GOT3 (cell line): ENCODE measurements at regions not wholly inside any gene's neighbourhood (a gene's known extent, or its start where the extent isn't known, plus 50 kb on each side); places are given as distances from the start of the nearest gene placed in this dataset.
"Not testable (repeated sequence)": the region's sequence is repeated elsewhere in the genome, so short reads cannot be mapped to it uniquely, and the experiment has no call there.

Source experiments
- DNase-seq: peaks from one replicate; lab custom pipeline; 2025; ENCODE audit warnings: mixed read lengths; lab: John Stamatoyannopoulos, UW

- DNase-seq, result no peak
Observed at GRCh38 chr2:49318531-49318930, 164.2 kb upstream of the FSHR start.

DNA sequence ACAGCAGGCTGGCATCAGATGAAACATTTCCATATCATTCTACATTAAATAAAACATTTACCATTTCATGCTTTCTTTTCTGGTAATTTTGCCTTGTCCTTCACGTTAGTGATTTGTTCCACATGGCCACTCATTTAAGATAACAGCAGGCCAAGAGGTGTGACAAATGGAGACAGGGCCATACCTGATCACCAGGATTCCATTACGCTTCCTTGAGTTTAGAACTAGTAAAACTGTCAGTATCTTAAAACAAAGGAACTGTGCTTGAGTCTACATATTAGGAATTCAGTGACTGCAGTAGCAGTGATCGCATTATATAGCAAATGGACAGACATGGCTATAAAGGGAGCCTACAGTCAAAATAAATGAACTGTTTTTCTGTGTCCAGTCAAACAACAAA, 155.1 kb upstream of the FSHR start:
- no peak for DNase-seq

- DNase-seq, result no peak
Observed at GRCh38 chr2:49306925-49307324, 152.6 kb upstream of the FSHR start.

DNA sequence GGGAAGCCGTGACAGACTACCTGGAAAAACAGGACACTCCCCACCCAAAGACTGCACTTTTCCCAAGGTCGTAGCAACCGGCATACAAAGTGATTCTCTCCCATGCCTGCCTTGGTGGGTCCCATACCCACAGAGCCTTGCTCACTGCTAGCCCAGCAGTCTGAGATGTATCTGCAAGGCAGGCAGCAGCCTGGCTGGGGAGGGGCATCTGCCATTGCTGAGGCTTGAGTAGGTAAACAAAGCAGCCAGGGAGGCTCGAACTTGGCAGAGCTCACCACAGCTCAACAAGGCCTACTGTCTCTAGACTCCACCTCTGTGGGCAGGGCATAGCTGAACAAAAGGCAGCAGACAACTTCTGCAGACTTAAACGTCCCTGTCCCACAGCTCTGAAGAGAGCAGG, 144.4 kb upstream of the FSHR start:
- DNase-seq, result not testable (repeated sequence)

GRCh38 chr2:49298230-49298629, 143.9 kb upstream of the FSHR start:
- no peak for DNase-seq

DNA sequence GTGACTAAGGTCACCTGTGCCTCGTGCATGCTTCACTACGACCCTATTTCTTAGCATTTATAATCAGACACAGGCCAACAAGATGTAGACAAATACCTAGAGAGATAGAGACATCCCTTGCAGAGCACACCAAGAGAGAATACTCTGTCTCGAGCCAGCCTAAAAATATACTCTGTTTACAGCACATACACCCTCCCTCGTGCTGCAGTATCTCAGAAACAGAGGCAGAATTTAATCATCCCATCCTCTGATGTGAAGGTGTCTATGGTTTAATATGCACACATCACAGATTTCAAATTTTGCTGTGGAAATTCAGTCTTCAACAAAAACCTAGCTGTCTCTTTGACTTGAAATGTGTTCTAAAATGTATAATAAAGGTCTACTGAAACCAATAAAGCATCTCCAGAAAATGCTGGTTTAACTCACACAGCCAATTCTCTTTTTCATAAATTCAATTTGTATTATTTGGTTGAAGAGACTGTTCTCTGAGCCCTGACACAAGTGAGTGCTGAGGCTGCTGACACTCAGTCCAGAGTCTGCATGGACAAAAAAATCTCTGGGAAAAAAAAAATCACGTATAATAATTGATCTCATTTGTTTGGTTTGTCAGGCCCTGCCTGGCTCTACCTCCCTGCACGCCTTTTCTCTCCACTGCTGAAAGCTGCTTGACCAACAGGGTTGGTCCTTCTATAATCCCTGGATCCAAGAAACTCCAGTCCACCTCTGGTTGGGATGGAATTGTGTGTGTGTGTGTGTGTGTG, 142.0 kb upstream of the FSHR start:
- DNase-seq, result no peak

DNA sequence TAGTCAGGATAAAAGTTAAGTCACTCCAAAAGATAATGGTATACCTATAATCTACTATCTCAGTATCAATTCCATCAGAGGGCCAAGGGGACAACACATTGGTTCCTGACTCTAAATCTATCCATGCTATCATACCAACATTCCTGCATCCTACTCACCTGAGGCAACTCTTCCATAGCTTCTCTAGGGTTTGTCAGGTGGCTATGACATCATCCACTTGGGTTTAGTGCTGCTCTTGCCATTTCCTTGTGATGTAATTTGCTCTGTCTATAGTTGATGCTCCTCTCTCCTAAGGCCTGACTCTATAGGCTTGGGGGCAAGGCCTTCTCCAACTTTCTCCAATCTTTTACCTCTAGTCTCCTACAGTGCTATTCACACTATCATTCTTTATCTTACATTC, 139.9 kb upstream of the FSHR start:
- no peak for DNase-seq

GRCh38 chr2:49291619-49292018, 137.3 kb upstream of the FSHR start:
- DNase-seq, result no peak

DNA sequence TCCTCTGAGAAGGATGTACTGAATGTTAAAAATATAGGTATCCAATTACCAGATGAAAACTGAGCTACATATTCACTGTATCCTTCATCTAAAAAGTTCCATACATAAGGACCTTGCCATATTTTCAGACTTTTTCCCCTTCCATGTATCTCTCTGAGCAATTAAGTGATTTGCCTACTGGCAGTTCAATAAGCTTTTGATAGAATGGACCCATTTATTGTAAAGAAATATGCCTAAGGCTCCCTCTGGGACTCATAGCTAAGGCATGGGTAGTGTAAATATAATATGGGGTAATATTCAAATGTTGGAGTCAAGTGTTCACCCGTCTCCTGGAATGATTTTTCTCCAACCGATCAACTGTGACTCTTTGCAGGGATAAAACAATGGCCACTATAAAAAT, 135.4 kb upstream of the FSHR start:
- DNase-seq, result no peak

GRCh38 chr2:49288902-49289700, 134.8 kb upstream of the FSHR start:
- DNase-seq, result no peak

- DNase-seq, result no peak
Observed at GRCh38 chr2:49288113-49288705, 133.9 kb upstream of the FSHR start.

- DNase-seq, result no peak
Observed at GRCh38 chr2:49286726-49287125, 132.4 kb upstream of the FSHR start.

DNA sequence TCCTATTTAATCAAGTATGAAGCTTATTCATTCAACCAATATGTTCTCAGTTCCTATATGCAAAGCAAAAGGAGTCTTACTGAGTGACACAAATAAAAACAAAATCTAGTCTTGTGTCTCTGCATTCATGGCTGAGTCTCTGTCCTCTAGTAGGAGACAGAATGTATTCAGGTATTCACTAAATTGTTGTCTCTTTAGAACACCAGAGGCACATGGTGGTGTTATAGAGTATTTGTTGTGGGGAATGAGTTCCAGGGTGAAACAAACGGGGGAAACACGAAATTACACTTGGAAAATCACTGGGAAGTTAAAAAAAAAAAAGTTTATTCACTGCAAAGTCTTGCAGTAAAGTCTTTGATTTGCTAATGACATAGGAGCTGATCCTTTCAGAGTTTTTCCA, 131.7 kb upstream of the FSHR start:
- DNase-seq, result no peak

DNA sequence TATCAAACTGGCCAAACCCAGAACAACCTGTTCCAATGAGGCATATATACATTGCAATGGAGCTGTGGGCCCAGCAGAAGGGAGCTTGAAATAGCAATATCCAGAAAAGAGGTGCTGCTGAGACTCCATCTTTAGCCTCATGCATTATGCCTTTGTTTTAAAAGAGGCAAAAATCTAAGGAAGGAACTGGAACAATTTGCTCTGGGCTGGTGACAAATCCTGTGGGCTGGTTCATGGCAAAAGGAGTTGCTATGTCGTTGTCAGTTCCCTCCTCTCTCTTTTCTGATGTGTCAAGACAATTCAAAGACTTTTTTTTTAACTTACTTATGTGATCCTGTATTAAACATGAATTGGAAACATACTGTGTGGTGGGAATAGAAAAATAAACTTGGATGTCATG, 124.2 kb upstream of the FSHR start:
- no peak for DNase-seq

- no peak for DNase-seq
Observed at GRCh38 chr2:49278141-49278540, 123.8 kb upstream of the FSHR start.

GRCh38 chr2:49271060-49271606, 116.8 kb upstream of the FSHR start:
- no peak for DNase-seq

GRCh38 chr2:49270091-49270490, 115.8 kb upstream of the FSHR start:
- no peak for DNase-seq

DNA sequence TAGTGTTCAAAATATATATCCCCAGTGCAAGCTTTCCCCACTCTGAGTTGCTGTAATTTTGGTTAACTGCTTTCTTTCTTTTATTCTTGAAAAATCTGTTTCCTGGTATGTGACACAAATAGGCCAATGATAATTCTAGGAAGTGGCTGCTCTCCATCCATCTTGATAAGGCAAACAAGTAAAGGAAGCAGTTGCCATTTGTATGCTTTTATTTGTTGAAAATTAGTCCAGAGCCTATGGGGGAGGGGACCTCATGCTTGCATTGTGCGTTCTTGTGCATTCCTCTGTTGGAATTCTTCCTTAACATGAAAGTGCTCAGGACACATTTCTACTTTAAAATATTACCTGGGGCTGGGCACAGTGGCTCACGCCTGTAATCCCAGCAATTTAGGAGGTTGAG, 111.2 kb upstream of the FSHR start:
- DNase-seq, result no peak

DNA sequence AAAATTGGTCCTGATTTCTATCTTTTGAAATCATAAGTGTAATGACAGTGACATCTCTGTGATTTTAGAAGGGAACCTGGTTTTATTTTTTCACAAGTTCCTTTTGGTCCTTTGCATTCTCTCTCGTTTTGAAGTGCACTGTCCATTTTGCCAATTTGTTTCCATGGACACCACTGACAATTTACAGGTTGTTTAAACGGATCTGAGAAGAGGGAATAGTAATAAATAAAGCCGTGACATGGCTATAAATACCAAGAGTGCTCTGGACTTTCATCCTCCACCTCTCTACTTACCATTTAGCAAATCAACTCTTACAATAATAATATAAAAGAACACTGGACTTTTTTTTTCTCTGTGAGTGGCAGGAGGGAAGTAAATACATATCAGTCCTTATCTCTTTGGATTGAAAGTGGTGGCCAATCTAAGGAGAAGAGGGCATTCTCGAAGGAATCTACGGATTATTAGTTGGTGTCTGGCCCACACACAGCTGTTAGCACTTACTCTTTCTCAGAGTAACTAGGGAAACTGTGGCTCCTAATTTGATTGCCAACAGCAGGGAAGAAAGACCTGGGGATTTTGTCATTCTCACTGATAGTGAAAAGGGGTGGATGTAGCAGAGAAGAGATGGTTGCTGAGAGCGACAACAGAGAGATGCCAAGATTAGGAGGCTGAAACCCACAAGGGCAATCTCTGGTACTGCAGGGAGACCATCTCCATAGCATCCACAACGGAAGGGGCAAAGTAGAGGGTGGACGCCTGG, 108.7 kb upstream of the FSHR start:
- no peak for DNase-seq

- DNase-seq, result no peak
Observed at GRCh38 chr2:49261781-49262180, 107.5 kb upstream of the FSHR start.

DNA sequence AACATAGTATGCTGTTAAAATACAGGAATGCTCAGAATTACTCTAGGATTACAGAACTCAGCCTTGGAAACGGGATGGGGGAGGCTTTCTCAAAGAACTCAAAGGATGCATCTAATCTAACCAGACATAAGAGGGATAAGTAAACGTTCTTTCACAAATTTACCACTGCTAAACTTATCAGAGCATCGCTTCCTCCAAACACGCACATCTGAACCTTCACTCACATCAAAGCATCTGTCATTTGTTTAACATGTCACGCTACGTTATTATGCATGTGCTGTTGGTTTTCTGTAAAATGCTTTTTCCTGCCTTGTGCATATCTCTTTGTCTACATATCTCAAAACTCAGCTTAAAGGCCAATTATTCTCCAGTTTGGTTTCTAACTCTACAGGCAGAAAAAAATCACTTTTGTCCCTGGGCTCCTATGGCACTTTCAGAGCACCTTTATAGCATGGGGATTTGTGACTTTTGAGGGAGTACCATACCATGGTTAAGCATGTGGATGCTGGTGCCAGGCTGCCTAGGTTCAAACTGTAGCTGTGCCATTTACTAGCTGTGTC, 106.7 kb upstream of the FSHR start:
- no peak for DNase-seq

- DNase-seq, result no peak
Observed at GRCh38 chr2:49259926-49260325, 105.6 kb upstream of the FSHR start.
